Lower leg skin (tissue), 3 donors: ENCODE measurements at regions not wholly inside any gene's neighbourhood (a gene's known extent, or its start where the extent isn't known, plus 50 kb on each side); places are given as distances from the start of the nearest gene placed in this dataset.

Source experiments
- POLR2A ChIP-seq, 2 donors: fragments of 450-650 bp; IDR thresholded peaks; one replicate each; pipeline ENCODE4 v1.6.1; 2016 to 2017; ENCODE audit warnings: antibody characterized with exemption in 2 of 2, mild to moderate bottlenecking in 1 of 2, moderate library complexity in 1 of 2
- TF ChIP-seq, protein P1 (sequence below), 3 donors: fragments of 450-650 bp; IDR thresholded peaks; one replicate each; pipeline ENCODE4 v1.5.1; 2016; ENCODE audit warnings: antibody characterized with exemption in 3 of 3, mild to moderate bottlenecking in 3 of 3, moderate library complexity in 2 of 3

DNA sequence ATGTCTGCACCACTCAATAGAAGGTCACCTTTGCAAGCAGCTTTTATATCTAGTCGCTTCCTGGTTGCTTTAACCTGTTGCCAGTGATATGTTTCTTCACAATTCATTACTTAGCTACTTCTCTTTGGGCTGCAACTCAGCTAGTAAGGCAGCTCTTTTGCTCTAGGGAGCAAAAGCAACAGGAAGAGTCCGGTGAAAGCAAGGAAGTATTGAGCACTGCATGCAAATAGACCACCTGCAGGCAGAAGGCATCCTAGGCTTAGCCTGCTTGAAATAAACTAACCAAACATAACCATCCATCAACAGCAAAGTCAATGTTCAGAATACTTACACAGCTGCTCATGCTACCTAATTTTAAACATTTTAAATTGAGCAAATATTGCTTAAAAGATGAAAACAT lies 529.2 kb upstream of the LINC00305 start:
- TF ChIP-seq, protein P1, sequence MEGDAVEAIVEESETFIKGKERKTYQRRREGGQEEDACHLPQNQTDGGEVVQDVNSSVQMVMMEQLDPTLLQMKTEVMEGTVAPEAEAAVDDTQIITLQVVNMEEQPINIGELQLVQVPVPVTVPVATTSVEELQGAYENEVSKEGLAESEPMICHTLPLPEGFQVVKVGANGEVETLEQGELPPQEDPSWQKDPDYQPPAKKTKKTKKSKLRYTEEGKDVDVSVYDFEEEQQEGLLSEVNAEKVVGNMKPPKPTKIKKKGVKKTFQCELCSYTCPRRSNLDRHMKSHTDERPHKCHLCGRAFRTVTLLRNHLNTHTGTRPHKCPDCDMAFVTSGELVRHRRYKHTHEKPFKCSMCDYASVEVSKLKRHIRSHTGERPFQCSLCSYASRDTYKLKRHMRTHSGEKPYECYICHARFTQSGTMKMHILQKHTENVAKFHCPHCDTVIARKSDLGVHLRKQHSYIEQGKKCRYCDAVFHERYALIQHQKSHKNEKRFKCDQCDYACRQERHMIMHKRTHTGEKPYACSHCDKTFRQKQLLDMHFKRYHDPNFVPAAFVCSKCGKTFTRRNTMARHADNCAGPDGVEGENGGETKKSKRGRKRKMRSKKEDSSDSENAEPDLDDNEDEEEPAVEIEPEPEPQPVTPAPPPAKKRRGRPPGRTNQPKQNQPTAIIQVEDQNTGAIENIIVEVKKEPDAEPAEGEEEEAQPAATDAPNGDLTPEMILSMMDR (IDR thresholded peaks at IDR 0.05), result no peak
- no peak for TF ChIP-seq POLR2A (IDR thresholded peaks at IDR 0.05)
